H1 (cell line): ENCODE measurements at regions not wholly inside any gene's neighbourhood (a gene's known extent, or its start where the extent isn't known, plus 50 kb on each side); places are given as distances from the start of the nearest gene placed in this dataset.

Experiments used
- CTCF ChIA-PET: fragments of 300-600 bp; sonication (Branson Sonifier 250); formaldehyde crosslinking; loops from one replicate; lab custom pipeline; 2021; ENCODE audit not compliant: partially characterized antibody; lab: Charles Lee
- POLR2A ChIA-PET: fragments of 300-600 bp; sonication (Branson Sonifier 250); formaldehyde crosslinking; loops from one replicate; lab custom pipeline; 2021; ENCODE audit warnings: inconsistent platforms; ENCODE audit not compliant: partially characterized antibody; lab: Charles Lee
- DNase-seq, 2 experiments: peaks; one replicate each; pipeline versions ENCODE4 v3.0.0 to v3.0.0-alpha.2; 2010 to 2022; ENCODE audit warnings: low spot score in 2 of 2, low read depth in 1 of 2, mixed read lengths in 1 of 2
- FAIRE-seq: peaks from 2 replicates; lab custom pipeline; 2011; peaks lifted over from hg19 to GRCh38; lab: Jason Lieb, UNC
- H2AFZ ChIP-seq: 2 replicates; pipeline ENCODE4 v1.8.1; 2012; ENCODE audit warnings: low read length, inconsistent platforms
- H2AK5ac ChIP-seq: 2 replicates; pipeline ENCODE4 v1.6.1; 2013; ENCODE audit warnings: low read depth, low read length
- H2BK120ac ChIP-seq: replicated peaks from 2 replicates; pipeline ENCODE3; 2013; ENCODE audit warnings: low read depth, low read length, inconsistent platforms
- H2BK12ac ChIP-seq: 2 replicates; pipeline ENCODE4 v1.6.1; 2013; ENCODE audit warnings: low read depth, low read length
- H2BK15ac ChIP-seq: 2 replicates; pipeline ENCODE4 v1.6.1; 2013; ENCODE audit warnings: low read length
- H2BK20ac ChIP-seq: 2 replicates; pipeline ENCODE4 v1.6.1; 2013; ENCODE audit warnings: low read length
- H2BK5ac ChIP-seq: 2 replicates; pipeline ENCODE4 v1.6.1; 2013; ENCODE audit warnings: low read depth, low read length
- H3K14ac ChIP-seq: 2 replicates; pipeline ENCODE4 v1.6.1; 2013; ENCODE audit warnings: inconsistent platforms; ENCODE audit not compliant: insufficient read length
- H3K18ac ChIP-seq: 2 replicates; pipeline ENCODE4 v1.6.1; 2013; ENCODE audit warnings: low read length; ENCODE audit errors: extremely low read depth
- H3K23ac ChIP-seq: 2 replicates; pipeline ENCODE4 v1.6.1; 2013; ENCODE audit warnings: inconsistent platforms; ENCODE audit not compliant: insufficient read length
- H3K23me2 ChIP-seq: 2 replicates; pipeline ENCODE4 v1.6.1; 2013; ENCODE audit warnings: low read depth, low read length
- H3K27ac ChIP-seq: 2 replicates; pipeline ENCODE4 v1.6.1; 2011; ENCODE audit warnings: low read depth, low read length, inconsistent platforms
- H3K27me3 ChIP-seq, 4 experiments: replicated peaks in 1 of 4; 1 replicate in 1 of 4; 2 replicates in 3 of 4; pipeline versions ENCODE4 v1.6.1 to v1.8.1; 2011 to 2013; ENCODE audit warnings: low read length in 3 of 4, mild to moderate bottlenecking in 3 of 4, inconsistent platforms in 2 of 4, mixed read lengths in 2 of 4, moderate library complexity in 1 of 4; ENCODE audit not compliant: control insufficient read depth in 3 of 4, insufficient read depth in 3 of 4; ENCODE audit errors: extremely low read depth in 1 of 4
- H3K36me3 ChIP-seq, 4 experiments: 2 replicates each; pipeline versions ENCODE4 v1.6.1 to v1.8.1; 2011 to 2013; ENCODE audit warnings: mild to moderate bottlenecking in 4 of 4, low read length in 3 of 4, moderate library complexity in 2 of 4, control low read depth in 1 of 4, inconsistent platforms in 1 of 4; ENCODE audit not compliant: insufficient read depth in 4 of 4, control insufficient read depth in 2 of 4
- H3K4ac ChIP-seq: replicated peaks from 2 replicates; pipeline ENCODE3; 2013; ENCODE audit warnings: low read length, low read depth, mixed read lengths, inconsistent platforms; ENCODE audit not compliant: insufficient read length
- H3K4me1 ChIP-seq, 4 experiments: replicated peaks in 1 of 4; 1 replicate in 1 of 4; 2 replicates in 3 of 4; pipeline versions ENCODE4 v1.6.1 to v1.8.1; 2011 to 2013; ENCODE audit warnings: low read length in 3 of 4, inconsistent platforms in 2 of 4, mixed read lengths in 1 of 4; ENCODE audit not compliant: insufficient read depth in 4 of 4, control insufficient read depth in 3 of 4
- H3K4me2 ChIP-seq, 2 experiments: 2 replicates each; pipeline versions ENCODE4 v1.6.1 to v1.8.1; 2011 to 2013; ENCODE audit warnings: low read depth in 2 of 2, low read length in 2 of 2, control low read depth in 1 of 2, inconsistent platforms in 1 of 2, mild to moderate bottlenecking in 1 of 2; ENCODE audit not compliant: insufficient read depth in 1 of 2
- H3K4me3 ChIP-seq, 4 experiments: fragments of 200-600, 300-600 bp in 1 of 4; sonication (generic), shearing (Covaris generic), sonication (Bioruptor Twin) in 1 of 4; 2 replicates each; pipeline versions ENCODE4 v1.5.1 to v1.8.1; 2011 to 2016; ENCODE audit warnings: low read length in 4 of 4, low read depth in 3 of 4, control low read depth in 2 of 4, inconsistent platforms in 2 of 4, mild to moderate bottlenecking in 2 of 4, mixed read lengths in 1 of 4, moderate library complexity in 1 of 4; ENCODE audit not compliant: insufficient read depth in 2 of 4; ENCODE audit errors: extremely low read depth in 1 of 4
- H3K56ac ChIP-seq: replicated peaks from 2 replicates; pipeline ENCODE3; 2013; ENCODE audit warnings: low read depth, mild to moderate bottlenecking, mixed read lengths, low read length, inconsistent platforms; ENCODE audit not compliant: insufficient read length
- H3K79me1 ChIP-seq: 2 replicates; pipeline ENCODE4 v1.6.1; 2013; ENCODE audit warnings: low read depth, low read length, control low read depth
- H3K79me2 ChIP-seq, 2 experiments: 2 replicates each; pipeline versions ENCODE4 v1.6.1 to v1.8.1; 2012 to 2013; ENCODE audit warnings: low read length in 2 of 2, mild to moderate bottlenecking in 2 of 2, inconsistent platforms in 1 of 2; ENCODE audit not compliant: insufficient read depth in 2 of 2, control insufficient read depth in 1 of 2
- H3K9ac ChIP-seq, 4 experiments: replicated peaks in 1 of 4; 1 replicate in 1 of 4; 2 replicates in 3 of 4; pipeline versions ENCODE4 v1.6.1 to v1.8.1; 2011 to 2013; ENCODE audit warnings: low read depth in 3 of 4, low read length in 3 of 4, control low read depth in 2 of 4, mild to moderate bottlenecking in 2 of 4, moderate library complexity in 2 of 4, inconsistent platforms in 1 of 4; ENCODE audit errors: extremely low read depth in 1 of 4
- H3K9me3 ChIP-seq, 2 experiments: 2 replicates each; pipeline versions ENCODE4 v1.6.1 to v1.8.1; 2012 to 2013; ENCODE audit warnings: mild to moderate bottlenecking in 2 of 2, moderate library complexity in 2 of 2, control low read depth in 1 of 2, inconsistent platforms in 1 of 2, low read depth in 1 of 2, low read length in 1 of 2, mixed read lengths in 1 of 2; ENCODE audit not compliant: insufficient read depth in 2 of 2
- H4K20me1 ChIP-seq, 2 experiments: replicated peaks in 1 of 2; 2 replicates each; pipeline versions ENCODE3 to v1.8.1; 2011 to 2013; ENCODE audit warnings: inconsistent platforms in 2 of 2, low read length in 2 of 2, mild to moderate bottlenecking in 1 of 2; ENCODE audit not compliant: insufficient read depth in 2 of 2, control insufficient read depth in 1 of 2
- H4K5ac ChIP-seq: 2 replicates; pipeline ENCODE4 v1.6.1; 2013; ENCODE audit warnings: low read length, low read depth, mixed read lengths, inconsistent platforms; ENCODE audit not compliant: insufficient read length
- H4K8ac ChIP-seq: 2 replicates; pipeline ENCODE4 v1.8.0; 2013; ENCODE audit warnings: mild to moderate bottlenecking, moderate library complexity, low read length, inconsistent platforms; ENCODE audit not compliant: insufficient read depth; ENCODE audit errors: extremely low read depth
- H4K91ac ChIP-seq: replicated peaks from 2 replicates; pipeline ENCODE3; 2013; ENCODE audit warnings: low read length, mixed read lengths, inconsistent platforms; ENCODE audit not compliant: insufficient read length
- ASH2L ChIP-seq: fragments of 200-600, 300-600 bp; sonication (generic); IDR thresholded peaks from one replicate; pipeline ENCODE4 v1.7.1; 2017; ENCODE audit warnings: low read length
- CBX8 ChIP-seq: fragments of 300-800, 300-1000 bp; sonication (generic); IDR thresholded peaks from 2 replicates; pipeline ENCODE4 v1.7.1; 2016; ENCODE audit warnings: low read depth, low read length, borderline replicate concordance
- CEBPB ChIP-seq: IDR thresholded peaks from 2 replicates; pipeline ENCODE4 v1.6.1; 2012; ENCODE audit warnings: low read depth, low read length
- CTBP2 ChIP-seq: IDR thresholded peaks from 2 replicates; pipeline ENCODE4 v1.7.0; 2011; ENCODE audit warnings: borderline replicate concordance, mild to moderate bottlenecking, moderate library complexity, mixed read lengths, low read length; ENCODE audit not compliant: insufficient read depth, insufficient read length
- EP300 ChIP-seq, 2 experiments: IDR thresholded peaks; 1 replicate in 1 of 2; 2 replicates in 1 of 2; pipeline ENCODE4 v1.6.1; 2011 to 2012; ENCODE audit warnings: low read depth in 2 of 2, low read length in 2 of 2, mild to moderate bottlenecking in 2 of 2, borderline replicate concordance in 1 of 2, inconsistent platforms in 1 of 2, moderate library complexity in 1 of 2
- HDAC2 ChIP-seq, 2 experiments: fragments of 300-600 bp in 1 of 2; sonication (generic) in 1 of 2; IDR thresholded peaks; 2 replicates each; pipeline ENCODE4 v1.6.1; 2011 to 2012; ENCODE audit warnings: low read depth in 2 of 2, low read length in 2 of 2, mild to moderate bottlenecking in 2 of 2, moderate library complexity in 2 of 2, borderline replicate concordance in 1 of 2, inconsistent platforms in 1 of 2
- HDAC6 ChIP-seq: IDR thresholded peaks from one replicate; pipeline ENCODE4 v1.7.1; 2012; ENCODE audit warnings: low read depth, mild to moderate bottlenecking, inconsistent platforms, low read length, moderate library complexity
- NANOG ChIP-seq: IDR thresholded peaks from 2 replicates; pipeline ENCODE4 v1.6.1; 2011; ENCODE audit warnings: low read length, low read depth, mild to moderate bottlenecking, inconsistent platforms; ENCODE audit not compliant: insufficient read depth, poor library complexity, severe bottlenecking
- POU5F1 ChIP-seq: IDR thresholded peaks from 2 replicates; pipeline ENCODE4 v1.6.1; 2011; ENCODE audit warnings: low read depth, mild to moderate bottlenecking, low read length, moderate library complexity
- RBBP5 ChIP-seq: IDR thresholded peaks from 2 replicates; pipeline ENCODE4 v1.7.1; 2012; ENCODE audit warnings: low read depth, mild to moderate bottlenecking, inconsistent platforms, low read length, moderate library complexity, borderline replicate concordance
- RFX5 ChIP-seq: IDR thresholded peaks from 2 replicates; pipeline ENCODE4 v1.6.1; 2011; ENCODE audit warnings: low read depth, low read length, improper control_type of control experiment, borderline replicate concordance
- SP4 ChIP-seq: IDR thresholded peaks from 2 replicates; pipeline ENCODE4 v1.6.1; 2012; ENCODE audit warnings: low read length, inconsistent platforms
- WGBS, 2 experiments: shearing (Covaris generic) in 1 of 2; methylation state at CpG; one replicate each; pipeline versions ENCODE4 v1.1.6 to v1.1.7; 2013 to 2015; ENCODE audit warnings: low lambda C conversion rate in 2 of 2, mixed read lengths in 2 of 2, inconsistent platforms in 1 of 2, low coverage in 1 of 2, missing lambda C conversion rate in 1 of 2; ENCODE audit not compliant: insufficient replicate concordance in 2 of 2, insufficient coverage in 1 of 2, insufficient read length in 1 of 2; ENCODE audit errors: extremely low coverage in 1 of 2, missing lambda C conversion rate in 1 of 2; 5-methylcytosine and 5-hydroxymethylcytosine counted together
- TF ChIP-seq, protein P1 (sequence below): IDR thresholded peaks from 2 replicates; pipeline ENCODE4 v1.6.1; 2012; ENCODE audit warnings: inconsistent platforms

- Histone ChIP-seq H3K79me1 (peaks cover 16% of the 10 kb centered on the region), H3K79me2 (peaks cover 0 to 37% of the 10 kb centered on the region in 2 experiments; a peak in 1 of 4 replicates), H2AFZ (no peak overlapping the region), H2BK5ac (no peak overlapping the region), H3K18ac (no peak overlapping the region), H3K56ac (no peak overlapping the region), H3K4me3 (no peak overlapping the region), H4K20me1 (peaks cover 18 to 21% of the 10 kb centered on the region in 2 experiments), H4K8ac (no peak overlapping the region), H4K5ac (no peak overlapping the region), H3K9me3 (no peaks in the 10 kb centered on the region), H3K27me3 (no peaks in the 10 kb centered on the region), H3K9ac (no peak overlapping the region), H2BK20ac (no peak overlapping the region), H3K4me1 (peaks cover 5 to 33% (median 24%) of the 10 kb centered on the region in 4 experiments), H3K27ac (no peak overlapping the region), H3K4me2 (no peak overlapping the region), H4K91ac (no peak overlapping the region), H2AK5ac (no peak overlapping the region), H2BK120ac (no peak overlapping the region), H3K4ac (no peak overlapping the region), H3K23ac (no peak overlapping the region), H3K23me2 (peaks cover 3% of the 10 kb centered on the region; the same call in 1 of the 2 replicates), H3K36me3 (no peaks in the 10 kb centered on the region; a peak in 1 of 8 replicates), H2BK12ac (no peak overlapping the region), H2BK15ac (no peak overlapping the region), H3K14ac (no peak overlapping the region)
- ChIA-PET POLR2A (interaction anchor here (0.6 to 2.3 kb wide), 5 partner anchors 9 to 118 kb away, joined by 3 to 7 read pairs (median 3); no protein-coding TSS in a partner anchor), CTCF (interaction anchor here (0.8 to 13.2 kb wide), 20 partner anchors 10 to 174 kb away, joined by 3 to 158 read pairs (median 4); no protein-coding TSS in a partner anchor)
- no peak for DNase-seq
- 85% methylated on average over 2 of the region's 4 CpGs; no CpG with 5 or more reads in 1 of the 2 experiments for WGBS, 2 experiments
- FAIRE-seq: no peak
- no peak for TF ChIP-seq NANOG
- TF ChIP-seq HDAC6: no peak
- no peak for TF ChIP-seq CBX8
- no peak for TF ChIP-seq CEBPB
- no peak for TF ChIP-seq EP300 (IDR thresholded peaks at IDR 0.05; ENCODE audit: borderline replicate concordance in 1 of 2, low read depth in 2 of 2, low read length in 2 of 2)
- no peak for TF ChIP-seq POU5F1
- TF ChIP-seq HDAC2 (IDR thresholded peaks at IDR 0.05; ENCODE audit: borderline replicate concordance in 1 of 2, low read depth in 2 of 2, low read length in 2 of 2): no peak
- TF ChIP-seq ASH2L: no peak
- TF ChIP-seq RFX5: no peak
- TF ChIP-seq CTBP2: no peak
- TF ChIP-seq, protein P1, sequence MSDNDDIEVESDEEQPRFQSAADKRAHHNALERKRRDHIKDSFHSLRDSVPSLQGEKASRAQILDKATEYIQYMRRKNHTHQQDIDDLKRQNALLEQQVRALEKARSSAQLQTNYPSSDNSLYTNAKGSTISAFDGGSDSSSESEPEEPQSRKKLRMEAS: no peak
- TF ChIP-seq RBBP5: no peak
- no peak for TF ChIP-seq SP4
Observed at GRCh38 chr2:120857422-120857821, 121.8 kb downstream of the GLI2 start.
